ENCODE measurements at regions not wholly inside any gene's neighbourhood (a gene's known extent, or its start where the extent isn't known, plus 50 kb on each side); places are given as distances from the start of the nearest gene placed in this dataset.

DNA sequence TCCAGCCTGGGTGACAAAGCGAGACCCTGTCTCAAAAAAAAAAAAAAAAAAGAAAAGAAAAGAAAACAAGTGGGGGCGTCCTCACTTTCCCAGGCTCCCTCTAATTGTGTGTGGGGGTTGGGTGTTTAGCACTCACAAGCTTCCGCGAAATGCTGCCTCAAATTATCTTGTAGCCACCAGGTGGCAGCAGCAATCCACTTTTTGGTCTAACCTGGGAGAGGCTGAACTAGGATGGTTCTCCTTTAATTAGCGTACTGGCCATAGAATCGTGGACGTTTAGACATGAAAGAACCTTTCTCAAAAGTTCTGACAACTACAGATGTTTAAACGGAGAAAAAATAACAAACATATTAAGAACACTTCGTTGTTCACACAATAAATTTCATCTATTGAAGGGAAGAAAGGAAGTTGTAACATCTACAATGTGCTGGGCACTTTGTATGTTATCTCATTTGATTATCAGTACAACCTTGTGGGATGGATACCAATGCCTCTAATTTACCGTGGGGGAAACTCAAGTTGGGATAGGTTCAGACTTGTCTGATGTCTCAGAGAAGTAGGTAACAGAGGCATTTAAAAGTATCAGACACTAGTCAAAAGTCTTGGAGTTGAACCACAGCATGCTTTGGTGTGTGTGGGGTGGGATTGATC lies 122.7 kb upstream of the NABP1 start:
- H3K36me3 ChIP-seq (ENCODE audit: control insufficient read depth, insufficient read depth, low read length), result no peaks in the 10 kb centered on the region
- DNase-seq (ENCODE audit: low read depth) (peak; percentile 80), FAIRE-seq (no peak)
- TF ChIP-seq, protein P1, sequence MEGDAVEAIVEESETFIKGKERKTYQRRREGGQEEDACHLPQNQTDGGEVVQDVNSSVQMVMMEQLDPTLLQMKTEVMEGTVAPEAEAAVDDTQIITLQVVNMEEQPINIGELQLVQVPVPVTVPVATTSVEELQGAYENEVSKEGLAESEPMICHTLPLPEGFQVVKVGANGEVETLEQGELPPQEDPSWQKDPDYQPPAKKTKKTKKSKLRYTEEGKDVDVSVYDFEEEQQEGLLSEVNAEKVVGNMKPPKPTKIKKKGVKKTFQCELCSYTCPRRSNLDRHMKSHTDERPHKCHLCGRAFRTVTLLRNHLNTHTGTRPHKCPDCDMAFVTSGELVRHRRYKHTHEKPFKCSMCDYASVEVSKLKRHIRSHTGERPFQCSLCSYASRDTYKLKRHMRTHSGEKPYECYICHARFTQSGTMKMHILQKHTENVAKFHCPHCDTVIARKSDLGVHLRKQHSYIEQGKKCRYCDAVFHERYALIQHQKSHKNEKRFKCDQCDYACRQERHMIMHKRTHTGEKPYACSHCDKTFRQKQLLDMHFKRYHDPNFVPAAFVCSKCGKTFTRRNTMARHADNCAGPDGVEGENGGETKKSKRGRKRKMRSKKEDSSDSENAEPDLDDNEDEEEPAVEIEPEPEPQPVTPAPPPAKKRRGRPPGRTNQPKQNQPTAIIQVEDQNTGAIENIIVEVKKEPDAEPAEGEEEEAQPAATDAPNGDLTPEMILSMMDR (IDR thresholded peaks at IDR 0.05; ENCODE audit: insufficient read depth, low read length, severe bottlenecking), result peak; percentile 67
- no peaks in the 10 kb centered on the region for H3K27me3 ChIP-seq (ENCODE audit: control insufficient read depth, insufficient read depth, low read length)
- H3K4me3 ChIP-seq (ENCODE audit: low read depth, low read length), result no peak overlapping the region

DNA sequence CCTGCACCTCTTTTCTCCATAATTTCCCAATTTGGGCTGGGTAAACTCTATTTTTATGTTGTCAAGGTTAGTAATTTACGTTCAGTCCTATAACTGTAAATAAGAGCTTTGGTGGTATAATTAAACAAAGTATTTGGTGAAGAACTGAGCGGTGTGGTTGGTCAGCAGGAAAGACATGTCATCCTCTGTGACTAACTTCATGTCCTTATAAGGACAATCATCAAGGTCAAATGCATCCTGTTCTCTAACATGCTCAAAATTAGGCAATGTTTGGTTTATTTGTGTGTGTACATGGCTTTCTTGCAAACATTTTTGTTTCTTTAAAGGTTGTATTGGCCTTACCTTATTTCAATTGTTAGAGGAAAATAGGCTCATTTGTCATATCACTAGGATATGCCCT lies 121.5 kb upstream of the NABP1 start:
- no peak for FAIRE-seq
- DNase-seq (ENCODE audit: low read depth), result no peak
- TF ChIP-seq, protein P1 (IDR thresholded peaks at IDR 0.05; ENCODE audit: insufficient read depth, low read length, severe bottlenecking), result no peak

DNA sequence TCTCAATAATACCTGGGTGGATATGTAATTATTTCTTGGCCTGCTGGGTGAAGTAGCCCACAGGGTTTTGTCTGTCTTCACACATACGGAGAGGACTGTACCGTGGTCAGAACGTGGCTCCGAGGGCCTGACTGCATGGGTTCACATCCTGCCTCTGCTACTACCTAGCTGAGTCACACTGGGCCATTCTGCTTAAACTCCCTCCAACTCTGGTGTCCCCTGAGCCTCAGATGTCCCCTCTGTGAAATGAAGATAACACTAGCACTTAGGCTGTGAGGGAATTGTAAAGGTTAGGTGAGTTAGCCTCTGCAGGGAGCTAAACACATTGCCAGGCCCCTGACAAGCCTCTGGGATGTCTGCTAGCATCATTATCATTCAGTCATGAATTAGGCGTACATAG lies 120.1 kb upstream of the NABP1 start:
- TF ChIP-seq, protein P1 (IDR thresholded peaks at IDR 0.05; ENCODE audit: insufficient read depth, low read length, severe bottlenecking), result no peak
- H3K4me3 ChIP-seq (ENCODE audit: low read depth, low read length), result no peak overlapping the region
- no peak for DNase-seq (ENCODE audit: low read depth)
- no peak for FAIRE-seq
- H3K27me3 ChIP-seq (ENCODE audit: control insufficient read depth, insufficient read depth, low read length), result no peaks in the 10 kb centered on the region
- no peaks in the 10 kb centered on the region for H3K36me3 ChIP-seq (ENCODE audit: control insufficient read depth, insufficient read depth, low read length)

More for the DNA sequence above, 121.5 kb upstream of the NABP1 start:
- no peaks in the 10 kb centered on the region for H3K36me3 ChIP-seq (ENCODE audit: control insufficient read depth, insufficient read depth, low read length)
- no peaks in the 10 kb centered on the region for H3K27me3 ChIP-seq (ENCODE audit: control insufficient read depth, insufficient read depth, low read length)
- H3K4me3 ChIP-seq (ENCODE audit: low read depth, low read length), result no peak overlapping the region

DNA sequence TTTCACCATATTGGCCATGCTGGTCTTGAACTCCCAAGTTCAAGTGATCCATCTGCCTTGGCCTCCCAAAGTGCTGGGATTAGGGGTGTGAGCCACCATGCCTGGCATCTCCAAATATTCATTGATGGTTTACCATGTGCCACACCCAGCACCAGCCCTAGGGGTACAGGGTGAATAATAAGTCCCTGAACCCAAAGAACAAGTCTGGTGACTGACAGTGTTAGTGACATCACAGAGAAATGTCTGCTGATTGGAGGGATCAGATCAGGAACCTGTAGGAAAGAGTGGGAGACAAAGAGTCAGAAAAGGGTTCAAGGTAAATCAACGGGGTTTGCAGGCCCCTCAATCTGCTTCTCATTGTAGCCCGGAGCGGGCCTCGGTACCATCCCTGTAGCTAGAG lies 118.4 kb upstream of the NABP1 start:
- Histone ChIP-seq H3K4me3 (ENCODE audit: low read depth, low read length) (no peak overlapping the region), H3K36me3 (ENCODE audit: control insufficient read depth, insufficient read depth, low read length) (no peaks in the 10 kb centered on the region), H3K27me3 (ENCODE audit: control insufficient read depth, insufficient read depth, low read length) (no peaks in the 10 kb centered on the region)
- DNase-seq (ENCODE audit: low read depth), result no peak
- peak; percentile 52 for FAIRE-seq
- TF ChIP-seq, protein P1 (IDR thresholded peaks at IDR 0.05; ENCODE audit: insufficient read depth, low read length, severe bottlenecking), result no peak

DNA sequence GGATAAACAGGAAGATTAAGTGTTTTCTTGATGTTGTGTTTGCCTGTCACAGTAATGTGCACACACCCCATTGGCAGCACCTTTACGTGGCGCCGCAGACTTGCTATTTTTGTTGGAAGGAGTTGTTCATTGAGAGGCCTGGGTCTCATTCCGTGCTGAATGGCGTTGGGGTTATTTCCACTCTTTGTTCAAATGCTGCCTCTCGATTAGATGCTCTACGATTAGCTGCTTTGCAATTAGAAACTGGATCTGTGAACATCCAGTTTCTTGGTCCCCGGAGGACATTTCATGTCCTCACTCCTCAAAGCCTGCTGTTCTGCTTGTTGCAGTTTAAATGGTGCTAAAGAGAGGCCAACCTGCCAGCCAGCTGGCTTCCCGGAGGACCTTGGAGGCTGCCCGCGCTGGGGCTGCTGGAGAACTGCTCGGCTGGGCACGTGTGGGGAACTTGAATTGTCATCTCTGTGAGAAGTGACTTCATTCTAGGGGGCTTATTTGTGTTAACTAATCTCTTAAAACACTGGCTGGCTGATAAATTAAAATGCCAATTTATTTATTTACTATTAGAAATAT lies 117.4 kb upstream of the NABP1 start:
- DNase-seq (ENCODE audit: low read depth) (no peak), FAIRE-seq (no peak)
- TF ChIP-seq, protein P1 (IDR thresholded peaks at IDR 0.05; ENCODE audit: insufficient read depth, low read length, severe bottlenecking), result no peak
- H3K27me3 ChIP-seq (ENCODE audit: control insufficient read depth, insufficient read depth, low read length), result no peaks in the 10 kb centered on the region
- H3K4me3 ChIP-seq (ENCODE audit: low read depth, low read length), result no peak overlapping the region
- no peaks in the 10 kb centered on the region for H3K36me3 ChIP-seq (ENCODE audit: control insufficient read depth, insufficient read depth, low read length)

DNA sequence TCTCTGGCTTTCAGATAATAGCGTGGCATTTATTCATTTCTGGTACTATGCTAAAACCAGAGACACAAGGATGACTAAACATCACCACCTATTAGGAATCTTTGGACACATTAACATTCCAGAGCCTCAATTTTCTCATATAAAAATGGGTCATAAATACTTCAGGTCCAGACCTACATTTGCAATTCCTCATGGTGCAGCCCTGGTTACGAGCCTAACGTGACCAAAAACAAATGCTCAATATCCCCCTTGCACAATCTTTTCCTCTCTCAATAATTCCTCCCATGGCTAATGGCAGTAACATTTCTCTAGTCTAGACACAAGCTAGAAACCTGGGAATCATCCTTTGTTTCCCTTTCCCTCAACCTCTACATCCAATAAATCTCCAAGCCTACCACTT lies 112.8 kb upstream of the NABP1 start:
- Histone ChIP-seq H3K27me3 (ENCODE audit: control insufficient read depth, insufficient read depth, low read length) (no peaks in the 10 kb centered on the region), H3K36me3 (ENCODE audit: control insufficient read depth, insufficient read depth, low read length) (no peaks in the 10 kb centered on the region), H3K4me3 (ENCODE audit: low read depth, low read length) (no peak overlapping the region)
- no peak for FAIRE-seq
- TF ChIP-seq, protein P1 (IDR thresholded peaks at IDR 0.05; ENCODE audit: insufficient read depth, low read length, severe bottlenecking), result no peak
- DNase-seq (ENCODE audit: low read depth), result no peak
